ENCODE measurements at regions not wholly inside any gene's neighbourhood (a gene's known extent, or its start where the extent isn't known, plus 50 kb on each side); places are given as distances from the start of the nearest gene placed in this dataset.
"Not testable (repeated sequence)": the region's sequence is repeated elsewhere in the genome, so short reads cannot be mapped to it uniquely, and the experiment has no call there.

- H4K20me1 ChIP-seq (ENCODE audit: control insufficient read depth, insufficient read depth, low read length, poor library complexity, severe bottlenecking); H2AFZ ChIP-seq (ENCODE audit: insufficient read depth, low read depth, low read length, poor library complexity, severe bottlenecking); H3K27ac ChIP-seq (ENCODE audit: low read length in 2 of 2); H3K4me3 ChIP-seq (ENCODE audit: control extremely low read depth in 1 of 5, extremely low read depth in 1 of 5, insufficient read depth in 1 of 5, low read depth in 2 of 5, low read length in 4 of 5); H3K4me1 ChIP-seq (ENCODE audit: control insufficient read depth in 2 of 2, insufficient read depth in 2 of 2, low read length in 2 of 2); H3K9me3 Mint-ChIP-seq (ENCODE audit: insufficient read depth); POLR2A ChIA-PET; intact Hi-C loops (cut with micrococcal nuclease); H3K4me2 ChIP-seq (replicated peaks; ENCODE audit: low read depth, low read length, poor library complexity, severe bottlenecking); H3K27me3 ChIP-seq (replicated peaks in 1 of 4; ENCODE audit: control extremely low read depth in 1 of 4, control insufficient read depth in 3 of 4, insufficient read depth in 4 of 4, low read length in 3 of 4); ATAC-seq (ENCODE audit: low read depth); H3K79me2 ChIP-seq (ENCODE audit: control insufficient read depth, insufficient read depth, low read length); H3K36me3 ChIP-seq (replicated peaks in 1 of 2; ENCODE audit: control extremely low read depth in 1 of 2, control insufficient read depth in 1 of 2, extremely low read depth in 1 of 2, insufficient read depth in 2 of 2, low read length in 1 of 2); H3K27me3 Mint-ChIP-seq; H3K27ac Mint-ChIP-seq; DNase-seq; H3K9ac ChIP-seq (ENCODE audit: low read length); H3K4me1 Mint-ChIP-seq; H3K9me3 ChIP-seq (ENCODE audit: control extremely low read depth in 1 of 3, control insufficient read depth in 2 of 3, insufficient read depth in 1 of 3, low read length in 2 of 3); H3K4me3 Mint-ChIP-seq: not testable (repeated sequence)
- 100% methylated on average over 2 of the region's 11 CpGs for WGBS (ENCODE audit: insufficient coverage)
- CTCF ChIA-PET: interaction anchor here (1.2 kb wide), 1 partner anchor 11 kb away, joined by 3 read pairs; no protein-coding TSS in a partner anchor
Measured at GRCh38 chr15:77926789-77927188, 150.7 kb downstream of the TBC1D2B start.

- CTCF ChIA-PET, DNase-seq: not testable (repeated sequence)
Measured at GRCh38 chr15:77926296-77926695, 151.2 kb downstream of the TBC1D2B start.

GRCh38 chr15:77925101-77925500, 152.4 kb downstream of the TBC1D2B start:
- H3K36me3 ChIP-seq (replicated peaks in 1 of 2; ENCODE audit: control extremely low read depth in 1 of 2, control insufficient read depth in 1 of 2, extremely low read depth in 1 of 2, insufficient read depth in 2 of 2, low read length in 1 of 2); H3K4me1 ChIP-seq (ENCODE audit: control insufficient read depth in 2 of 2, insufficient read depth in 2 of 2, low read length in 2 of 2); H3K4me1 Mint-ChIP-seq; H3K27me3 ChIP-seq (replicated peaks in 1 of 4; ENCODE audit: control extremely low read depth in 1 of 4, control insufficient read depth in 3 of 4, insufficient read depth in 4 of 4, low read length in 3 of 4); H4K20me1 ChIP-seq (ENCODE audit: control insufficient read depth, insufficient read depth, low read length, poor library complexity, severe bottlenecking); H3K9me3 ChIP-seq (ENCODE audit: control extremely low read depth in 1 of 3, control insufficient read depth in 2 of 3, insufficient read depth in 1 of 3, low read length in 2 of 3); DNase-seq; H3K4me2 ChIP-seq (replicated peaks; ENCODE audit: low read depth, low read length, poor library complexity, severe bottlenecking); H3K79me2 ChIP-seq (ENCODE audit: control insufficient read depth, insufficient read depth, low read length); H3K9me3 Mint-ChIP-seq (ENCODE audit: insufficient read depth); H3K27ac ChIP-seq (ENCODE audit: low read length in 2 of 2); POLR2A ChIA-PET; ATAC-seq (ENCODE audit: low read depth); intact Hi-C loops (cut with micrococcal nuclease); H3K9ac ChIP-seq (ENCODE audit: low read length); H3K4me3 Mint-ChIP-seq; H2AFZ ChIP-seq (ENCODE audit: insufficient read depth, low read depth, low read length, poor library complexity, severe bottlenecking); H3K27ac Mint-ChIP-seq; H3K4me3 ChIP-seq (ENCODE audit: control extremely low read depth in 1 of 5, extremely low read depth in 1 of 5, insufficient read depth in 1 of 5, low read depth in 2 of 5, low read length in 4 of 5); CTCF ChIA-PET: not testable (repeated sequence)
- WGBS (ENCODE audit: insufficient coverage): no CpG with 5 or more reads among the region's 1 CpG
- H3K27me3 Mint-ChIP-seq: peaks cover 13% of the 10 kb centered on the region

More at GRCh38 chr15:77926296-77926695, 151.2 kb downstream of the TBC1D2B start:
- H3K27me3 ChIP-seq (replicated peaks in 1 of 4; ENCODE audit: control extremely low read depth in 1 of 4, control insufficient read depth in 3 of 4, insufficient read depth in 4 of 4, low read length in 3 of 4); H3K9me3 ChIP-seq (ENCODE audit: control extremely low read depth in 1 of 3, control insufficient read depth in 2 of 3, insufficient read depth in 1 of 3, low read length in 2 of 3); H2AFZ ChIP-seq (ENCODE audit: insufficient read depth, low read depth, low read length, poor library complexity, severe bottlenecking); H3K79me2 ChIP-seq (ENCODE audit: control insufficient read depth, insufficient read depth, low read length); ATAC-seq (ENCODE audit: low read depth); H3K4me2 ChIP-seq (replicated peaks; ENCODE audit: low read depth, low read length, poor library complexity, severe bottlenecking); H3K4me1 ChIP-seq (ENCODE audit: control insufficient read depth in 2 of 2, insufficient read depth in 2 of 2, low read length in 2 of 2); H3K27ac Mint-ChIP-seq; H3K4me3 Mint-ChIP-seq; intact Hi-C loops (cut with micrococcal nuclease); H3K27ac ChIP-seq (ENCODE audit: low read length in 2 of 2); H3K4me3 ChIP-seq (ENCODE audit: control extremely low read depth in 1 of 5, extremely low read depth in 1 of 5, insufficient read depth in 1 of 5, low read depth in 2 of 5, low read length in 4 of 5); H3K9ac ChIP-seq (ENCODE audit: low read length); H4K20me1 ChIP-seq (ENCODE audit: control insufficient read depth, insufficient read depth, low read length, poor library complexity, severe bottlenecking); H3K4me1 Mint-ChIP-seq; H3K9me3 Mint-ChIP-seq (ENCODE audit: insufficient read depth); H3K36me3 ChIP-seq (replicated peaks in 1 of 2; ENCODE audit: control extremely low read depth in 1 of 2, control insufficient read depth in 1 of 2, extremely low read depth in 1 of 2, insufficient read depth in 2 of 2, low read length in 1 of 2); POLR2A ChIA-PET: not testable (repeated sequence)
- H3K27me3 Mint-ChIP-seq: peaks cover 11% of the 10 kb centered on the region
- 93% methylated on average over 9 of the region's 10 CpGs for WGBS (ENCODE audit: insufficient coverage)

Data from B cell (primary cell).